ENCODE measurements at regions not wholly inside any gene's neighbourhood (a gene's known extent, or its start where the extent isn't known, plus 50 kb on each side); places are given as distances from the start of the nearest gene placed in this dataset.

- no peak for TF ChIP-seq CTCF (IDR thresholded peaks at IDR 0.05; ENCODE audit: poor library complexity)
- TF ChIP-seq EZH2 (IDR thresholded peaks at IDR 0.05; ENCODE audit: borderline replicate concordance) = no peak
- no peak for TF ChIP-seq EZH2phosphoT487 (IDR thresholded peaks at IDR 0.05; ENCODE audit: low read depth, severe bottlenecking, unreplicated experiment)
Measured at GRCh38 chr4:152258391-152258790, 277.5 kb downstream of the FBXW7 start.

All from hepatocyte (in vitro differentiated cells).